ENCODE measurements at regions not wholly inside any gene's neighbourhood (a gene's known extent, or its start where the extent isn't known, plus 50 kb on each side); places are given as distances from the start of the nearest gene placed in this dataset.

DNA sequence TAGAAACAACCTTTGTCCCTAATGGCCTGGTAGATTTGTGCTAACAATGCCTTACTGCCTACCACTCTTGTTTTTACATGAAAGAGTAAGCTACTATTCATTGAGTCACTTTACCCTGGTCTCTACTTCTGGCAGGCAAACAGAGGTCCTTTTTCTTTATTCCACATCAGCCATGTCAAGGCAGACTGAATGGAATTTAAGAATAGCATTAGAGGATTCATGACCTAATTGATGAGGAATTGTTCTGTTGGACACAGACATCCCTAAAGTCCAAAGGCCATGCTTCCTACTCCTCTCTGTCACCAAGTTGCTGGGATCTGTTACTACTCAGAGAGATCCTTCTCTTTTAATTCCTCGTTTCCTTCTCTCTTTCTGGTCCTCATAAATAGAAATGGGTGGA is 229.1 kb upstream of the ZP4 start:
- intact Hi-C loops (cut with DNase I): no loop called here
- TF ChIP-seq POLR2A (IDR thresholded peaks at IDR 0.05): no peak
- TF ChIP-seq, protein P1, sequence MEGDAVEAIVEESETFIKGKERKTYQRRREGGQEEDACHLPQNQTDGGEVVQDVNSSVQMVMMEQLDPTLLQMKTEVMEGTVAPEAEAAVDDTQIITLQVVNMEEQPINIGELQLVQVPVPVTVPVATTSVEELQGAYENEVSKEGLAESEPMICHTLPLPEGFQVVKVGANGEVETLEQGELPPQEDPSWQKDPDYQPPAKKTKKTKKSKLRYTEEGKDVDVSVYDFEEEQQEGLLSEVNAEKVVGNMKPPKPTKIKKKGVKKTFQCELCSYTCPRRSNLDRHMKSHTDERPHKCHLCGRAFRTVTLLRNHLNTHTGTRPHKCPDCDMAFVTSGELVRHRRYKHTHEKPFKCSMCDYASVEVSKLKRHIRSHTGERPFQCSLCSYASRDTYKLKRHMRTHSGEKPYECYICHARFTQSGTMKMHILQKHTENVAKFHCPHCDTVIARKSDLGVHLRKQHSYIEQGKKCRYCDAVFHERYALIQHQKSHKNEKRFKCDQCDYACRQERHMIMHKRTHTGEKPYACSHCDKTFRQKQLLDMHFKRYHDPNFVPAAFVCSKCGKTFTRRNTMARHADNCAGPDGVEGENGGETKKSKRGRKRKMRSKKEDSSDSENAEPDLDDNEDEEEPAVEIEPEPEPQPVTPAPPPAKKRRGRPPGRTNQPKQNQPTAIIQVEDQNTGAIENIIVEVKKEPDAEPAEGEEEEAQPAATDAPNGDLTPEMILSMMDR (IDR thresholded peaks at IDR 0.05): no peak

GRCh38 chr1:238119060-238119459 is 228.3 kb upstream of the ZP4 start:
- intact Hi-C loops (cut with DNase I): no loop called here
- H3K27ac ChIP-seq: no peak overlapping the region
- H3K4me1 ChIP-seq (replicated peaks in 1 of 2): no peaks in the 10 kb centered on the region
- no peak for DNase-seq
- H3K36me3 ChIP-seq (replicated peaks in 1 of 2): no peaks in the 10 kb centered on the region
- H3K9me3 ChIP-seq (replicated peaks in 1 of 3): no peaks in the 10 kb centered on the region
- WGBS, 4 donors: 60 to 64% (median 61%) methylated on average over 4 of the region's 4 CpGs
- H3K4me3 ChIP-seq: no peak overlapping the region
- no peaks in the 10 kb centered on the region for H3K27me3 ChIP-seq
- TF ChIP-seq, protein P1 (IDR thresholded peaks at IDR 0.05): no peak
- TF ChIP-seq POLR2A (IDR thresholded peaks at IDR 0.05): no peak

More for the DNA sequence above, 229.1 kb upstream of the ZP4 start:
- H3K9me3 ChIP-seq (replicated peaks in 1 of 3): no peaks in the 10 kb centered on the region
- no peaks in the 10 kb centered on the region for H3K36me3 ChIP-seq (replicated peaks in 1 of 2)
- DNase-seq: no peak
- no peaks in the 10 kb centered on the region for H3K27me3 ChIP-seq
- H3K4me1 ChIP-seq (replicated peaks in 1 of 2): no peaks in the 10 kb centered on the region
- 43 to 59% (median 54%) methylated on average over 1 of the region's 1 CpG for WGBS, 4 donors
- no peak overlapping the region for H3K27ac ChIP-seq
- H3K4me3 ChIP-seq: no peak overlapping the region

DNA sequence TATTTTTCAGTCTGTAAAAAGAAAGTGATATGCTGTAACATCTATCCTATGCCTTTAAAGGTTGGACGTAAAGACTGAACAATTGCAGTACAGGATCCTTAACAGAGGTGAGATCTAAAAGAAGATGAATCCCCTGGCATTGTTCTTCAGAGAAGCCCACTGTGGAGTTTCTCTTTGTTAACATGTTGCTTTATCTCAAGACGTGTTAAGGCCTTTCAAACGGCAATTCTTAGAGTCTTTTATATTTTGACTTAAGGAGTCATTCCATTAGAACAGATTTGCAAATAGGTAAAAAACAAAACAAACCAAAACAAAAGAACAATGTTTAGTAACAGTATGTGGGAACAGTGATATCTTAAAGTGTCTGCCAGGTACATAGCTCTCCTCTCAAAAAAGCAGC is 225.1 kb upstream of the ZP4 start:
- Histone ChIP-seq H3K27me3 (no peaks in the 10 kb centered on the region), H3K9me3 (replicated peaks in 1 of 3) (no peaks in the 10 kb centered on the region), H3K27ac (no peak overlapping the region), H3K36me3 (replicated peaks in 1 of 2) (no peaks in the 10 kb centered on the region), H3K4me3 (no peak overlapping the region), H3K4me1 (replicated peaks in 1 of 2) (no peaks in the 10 kb centered on the region)
- TF ChIP-seq, protein P1 (IDR thresholded peaks at IDR 0.05): no peak
- no peak for TF ChIP-seq POLR2A (IDR thresholded peaks at IDR 0.05)
- intact Hi-C loops (cut with DNase I): no loop called here
- DNase-seq: no peak
- 64 to 79% (median 74%) methylated on average over 3 of the region's 3 CpGs for WGBS, 4 donors

GRCh38 chr1:238112952-238113621 is 222.4 kb upstream of the ZP4 start:
- H3K4me3 ChIP-seq: no peak overlapping the region
- WGBS, 4 donors: 48 to 66% (median 52%) methylated on average over 5 of the region's 5 CpGs
- H3K36me3 ChIP-seq (replicated peaks in 1 of 2): no peaks in the 10 kb centered on the region
- TF ChIP-seq POLR2A (IDR thresholded peaks at IDR 0.05): no peak
- TF ChIP-seq, protein P1 (IDR thresholded peaks at IDR 0.05): no peak
- DNase-seq: no peak
- H3K9me3 ChIP-seq (replicated peaks in 1 of 3): no peaks in the 10 kb centered on the region
- no peaks in the 10 kb centered on the region for H3K4me1 ChIP-seq (replicated peaks in 1 of 2)
- H3K27ac ChIP-seq: no peak overlapping the region
- no peaks in the 10 kb centered on the region for H3K27me3 ChIP-seq
- intact Hi-C loops (cut with DNase I): no loop called here

Measured in adrenal gland (tissue), 9 donors.